Lung (tissue), 11 donors: ENCODE measurements at regions not wholly inside any gene's neighbourhood (a gene's known extent, or its start where the extent isn't known, plus 50 kb on each side); places are given as distances from the start of the nearest gene placed in this dataset.

ENCODE experiments used
- ATAC-seq: fragments of 200-7000 bp; cut with Tn5 transposase; one replicate; pipeline ENCODE4 v1.9.1; 2020; ENCODE audit warnings: moderate number of reproducible peaks; ENCODE audit not compliant: insufficient read depth, low FRiP score
- DNase-seq, 3 donors: peaks; one replicate each; pipeline ENCODE4 v3.0.0-alpha.2; 2013 to 2017
- H3K27ac ChIP-seq, 2 donors: one replicate each; pipeline ENCODE4 v1.5.1; 2013; ENCODE audit warnings: mild to moderate bottlenecking in 2 of 2, moderate library complexity in 2 of 2, control low read depth in 1 of 2, inconsistent platforms in 1 of 2, low read depth in 1 of 2, low read length in 1 of 2
- H3K27me3 ChIP-seq, 3 donors: one replicate each; pipeline ENCODE4 v1.5.1; 2013; ENCODE audit warnings: low read length in 2 of 3; ENCODE audit not compliant: control insufficient read depth in 3 of 3, insufficient read depth in 3 of 3
- H3K36me3 ChIP-seq, 4 donors: one replicate each; pipeline ENCODE4 v1.5.1; 2013; ENCODE audit warnings: low read length in 4 of 4, mild to moderate bottlenecking in 1 of 4, moderate library complexity in 1 of 4; ENCODE audit not compliant: control insufficient read depth in 4 of 4, insufficient read depth in 4 of 4
- H3K4me1 ChIP-seq, 5 donors: one replicate each; pipeline ENCODE4 v1.5.1; 2013; ENCODE audit warnings: low read length in 5 of 5, mild to moderate bottlenecking in 2 of 5, moderate library complexity in 1 of 5; ENCODE audit not compliant: control insufficient read depth in 5 of 5, insufficient read depth in 5 of 5
- H3K4me3 ChIP-seq: one replicate; pipeline ENCODE4 v1.5.1; 2013; ENCODE audit warnings: mild to moderate bottlenecking, control low read depth, moderate library complexity
- H3K9ac ChIP-seq, 2 donors: one replicate each; pipeline ENCODE4 v1.5.1; 2013; ENCODE audit warnings: low read length in 2 of 2, control low read depth in 1 of 2; ENCODE audit not compliant: insufficient read depth in 1 of 2
- H3K9me3 ChIP-seq, 4 donors: one replicate each; pipeline ENCODE4 v1.5.1; 2013; ENCODE audit warnings: low read length in 3 of 4, mild to moderate bottlenecking in 1 of 4, moderate library complexity in 1 of 4; ENCODE audit not compliant: control insufficient read depth in 4 of 4, insufficient read depth in 3 of 4
- WGBS, 2 donors: extraction: QIAGEN DNeasy Blood & Tissue Kit; methylation state at CpG; one replicate each; pipeline ENCODE4 v1.1.7; 2013; 5-methylcytosine and 5-hydroxymethylcytosine counted together
- TF ChIP-seq, protein P1 (sequence below): IDR thresholded peaks from 2 replicates; pipeline ENCODE4 v1.5.1; 2012; ENCODE audit warnings: mild to moderate bottlenecking; ENCODE audit errors: control extremely low read depth, extremely low read depth
- donor health status: control.
- donor health status: control.
- donor health status: Bipolar disorder and iron deficiency.
- donor health status: healthy.
- donor health status: DM: yes; HTN: yes; CAD: no.

DNA sequence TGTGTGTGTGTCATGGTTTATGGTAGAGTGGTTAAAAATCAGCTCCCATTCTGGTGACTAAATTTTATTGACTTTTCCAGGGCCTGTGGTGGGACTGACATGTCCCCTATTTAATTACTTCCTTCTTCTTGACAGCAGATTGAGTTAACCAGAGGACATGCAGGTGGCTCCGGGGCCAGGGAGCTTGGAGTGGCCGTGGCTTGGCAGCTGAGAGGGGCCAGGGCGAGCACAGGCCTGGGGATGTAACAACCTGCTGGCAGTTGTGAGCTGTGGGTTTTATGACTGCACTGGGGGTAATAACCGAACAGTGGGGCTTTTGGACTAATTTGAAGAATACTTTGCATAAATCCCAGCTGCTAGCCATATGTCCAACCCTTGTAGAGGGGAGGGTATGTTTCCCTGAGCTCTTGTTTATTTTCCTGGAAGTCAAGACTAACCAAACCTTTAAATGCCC is 186.0 kb downstream of the MID1IP1 start:
- H3K27me3 ChIP-seq = peaks cover 0 to 16% (median 4%) of the 10 kb centered on the region in 3 donors
- DNase-seq (no peak), ATAC-seq (no peak)
- H3K36me3 ChIP-seq = no peaks in the 10 kb centered on the region
- no peak overlapping the region for H3K9ac ChIP-seq
- H3K4me3 ChIP-seq = no peak overlapping the region
- H3K27ac ChIP-seq = no peak overlapping the region
- H3K9me3 ChIP-seq = peaks cover 0 to 3% (median 0%) of the 10 kb centered on the region in 4 donors
- TF ChIP-seq, protein P1, sequence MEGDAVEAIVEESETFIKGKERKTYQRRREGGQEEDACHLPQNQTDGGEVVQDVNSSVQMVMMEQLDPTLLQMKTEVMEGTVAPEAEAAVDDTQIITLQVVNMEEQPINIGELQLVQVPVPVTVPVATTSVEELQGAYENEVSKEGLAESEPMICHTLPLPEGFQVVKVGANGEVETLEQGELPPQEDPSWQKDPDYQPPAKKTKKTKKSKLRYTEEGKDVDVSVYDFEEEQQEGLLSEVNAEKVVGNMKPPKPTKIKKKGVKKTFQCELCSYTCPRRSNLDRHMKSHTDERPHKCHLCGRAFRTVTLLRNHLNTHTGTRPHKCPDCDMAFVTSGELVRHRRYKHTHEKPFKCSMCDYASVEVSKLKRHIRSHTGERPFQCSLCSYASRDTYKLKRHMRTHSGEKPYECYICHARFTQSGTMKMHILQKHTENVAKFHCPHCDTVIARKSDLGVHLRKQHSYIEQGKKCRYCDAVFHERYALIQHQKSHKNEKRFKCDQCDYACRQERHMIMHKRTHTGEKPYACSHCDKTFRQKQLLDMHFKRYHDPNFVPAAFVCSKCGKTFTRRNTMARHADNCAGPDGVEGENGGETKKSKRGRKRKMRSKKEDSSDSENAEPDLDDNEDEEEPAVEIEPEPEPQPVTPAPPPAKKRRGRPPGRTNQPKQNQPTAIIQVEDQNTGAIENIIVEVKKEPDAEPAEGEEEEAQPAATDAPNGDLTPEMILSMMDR = no peak
- 33 to 62% methylated on average over 4 of the region's 4 CpGs for WGBS, 2 donors
- H3K4me1 ChIP-seq = peaks cover 0 to 2% (median 0%) of the 10 kb centered on the region in 5 donors

GRCh38 chrX:38988301-38988700 is 187.0 kb downstream of the MID1IP1 start:
- Histone ChIP-seq H3K9me3 (peaks cover 0 to 3% (median 0%) of the 10 kb centered on the region in 4 donors), H3K27me3 (peaks cover 4 to 17% (median 4%) of the 10 kb centered on the region in 3 donors), H3K36me3 (no peaks in the 10 kb centered on the region), H3K4me1 (peaks cover 0 to 4% (median 0%) of the 10 kb centered on the region in 5 donors), H3K27ac (no peak overlapping the region), H3K9ac (no peak overlapping the region), H3K4me3 (no peak overlapping the region)
- WGBS, 2 donors = 66 to 77% methylated on average over 2 of the region's 2 CpGs
- TF ChIP-seq, protein P1 = no peak
- no peak for DNase-seq
- no peak for ATAC-seq

DNA sequence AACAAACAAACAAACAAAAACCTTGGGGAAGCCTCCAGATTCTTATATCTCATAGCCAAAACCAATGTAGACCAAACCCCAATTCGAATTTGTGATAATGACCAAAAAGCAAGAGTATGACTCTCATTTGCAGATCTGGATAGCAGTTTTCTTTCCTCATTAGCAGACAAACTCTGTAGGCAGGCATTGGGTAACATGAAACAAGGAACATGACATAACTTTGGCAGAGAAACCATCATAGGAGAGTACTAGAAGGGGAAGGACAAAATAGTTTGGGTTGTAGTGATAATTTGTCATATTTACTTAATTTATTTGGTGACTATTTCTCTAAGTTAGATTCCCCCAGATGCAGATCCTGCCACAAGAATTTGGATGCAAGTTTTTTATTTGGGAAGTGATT is 187.8 kb downstream of the MID1IP1 start:
- Histone ChIP-seq H3K9me3 (peaks cover 0 to 3% (median 0%) of the 10 kb centered on the region in 4 donors), H3K4me1 (peaks cover 0 to 4% (median 0%) of the 10 kb centered on the region in 5 donors), H3K27me3 (peaks cover 4 to 23% (median 4%) of the 10 kb centered on the region in 3 donors), H3K9ac (no peak overlapping the region), H3K27ac (no peak overlapping the region), H3K4me3 (no peak overlapping the region), H3K36me3 (no peaks in the 10 kb centered on the region)
- ATAC-seq (no peak), DNase-seq (peak in 1 of 3 donors; percentile 31)
- WGBS, 2 donors = 37 to 41% methylated on average over 1 of the region's 1 CpG
- TF ChIP-seq, protein P1 = no peak
